ENCODE measurements at regions not wholly inside any gene's neighbourhood (a gene's known extent, or its start where the extent isn't known, plus 50 kb on each side); places are given as distances from the start of the nearest gene placed in this dataset.

GRCh38 chr2:123624816-123625215 is 400.3 kb upstream of the CNTNAP5 start:
- no peak overlapping the region for H3K4me3 ChIP-seq (ENCODE audit: low read depth, low read length)
- H3K9me3 ChIP-seq (ENCODE audit: control insufficient read depth, low read length): peaks cover 4% of the 10 kb centered on the region
- no peak overlapping the region for H3K9ac ChIP-seq
- H3K4me1 ChIP-seq: no peaks in the 10 kb centered on the region
- H3K36me3 ChIP-seq (ENCODE audit: control insufficient read depth, insufficient read depth, low read length): no peaks in the 10 kb centered on the region
- no peak overlapping the region for H3K4me2 ChIP-seq (ENCODE audit: low read length)
- H3K27ac ChIP-seq: no peak overlapping the region
- no peaks in the 10 kb centered on the region for H3K27me3 ChIP-seq (ENCODE audit: control insufficient read depth, insufficient read depth, low read length)
- H2AFZ ChIP-seq: no peak overlapping the region
- no peaks in the 10 kb centered on the region for H3K79me2 ChIP-seq
- TF ChIP-seq, protein P1, sequence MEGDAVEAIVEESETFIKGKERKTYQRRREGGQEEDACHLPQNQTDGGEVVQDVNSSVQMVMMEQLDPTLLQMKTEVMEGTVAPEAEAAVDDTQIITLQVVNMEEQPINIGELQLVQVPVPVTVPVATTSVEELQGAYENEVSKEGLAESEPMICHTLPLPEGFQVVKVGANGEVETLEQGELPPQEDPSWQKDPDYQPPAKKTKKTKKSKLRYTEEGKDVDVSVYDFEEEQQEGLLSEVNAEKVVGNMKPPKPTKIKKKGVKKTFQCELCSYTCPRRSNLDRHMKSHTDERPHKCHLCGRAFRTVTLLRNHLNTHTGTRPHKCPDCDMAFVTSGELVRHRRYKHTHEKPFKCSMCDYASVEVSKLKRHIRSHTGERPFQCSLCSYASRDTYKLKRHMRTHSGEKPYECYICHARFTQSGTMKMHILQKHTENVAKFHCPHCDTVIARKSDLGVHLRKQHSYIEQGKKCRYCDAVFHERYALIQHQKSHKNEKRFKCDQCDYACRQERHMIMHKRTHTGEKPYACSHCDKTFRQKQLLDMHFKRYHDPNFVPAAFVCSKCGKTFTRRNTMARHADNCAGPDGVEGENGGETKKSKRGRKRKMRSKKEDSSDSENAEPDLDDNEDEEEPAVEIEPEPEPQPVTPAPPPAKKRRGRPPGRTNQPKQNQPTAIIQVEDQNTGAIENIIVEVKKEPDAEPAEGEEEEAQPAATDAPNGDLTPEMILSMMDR (IDR thresholded peaks at IDR 0.05): no peak

GRCh38 chr2:123636232-123636631 is 388.9 kb upstream of the CNTNAP5 start:
- H3K4me1 ChIP-seq: no peaks in the 10 kb centered on the region
- no peak overlapping the region for H3K4me2 ChIP-seq (ENCODE audit: low read length)
- H3K27me3 ChIP-seq (ENCODE audit: control insufficient read depth, insufficient read depth, low read length): no peaks in the 10 kb centered on the region
- H3K9me3 ChIP-seq (ENCODE audit: control insufficient read depth, low read length): no peaks in the 10 kb centered on the region
- no peak overlapping the region for H3K27ac ChIP-seq
- no peak overlapping the region for H2AFZ ChIP-seq
- no peak overlapping the region for H3K9ac ChIP-seq
- TF ChIP-seq, protein P1 (IDR thresholded peaks at IDR 0.05): no peak
- H3K36me3 ChIP-seq (ENCODE audit: control insufficient read depth, insufficient read depth, low read length): no peaks in the 10 kb centered on the region
- H3K79me2 ChIP-seq: no peaks in the 10 kb centered on the region
- no peak overlapping the region for H3K4me3 ChIP-seq (ENCODE audit: low read depth, low read length)

- TF ChIP-seq, protein P1 (IDR thresholded peaks at IDR 0.05): no peak
- H3K27ac ChIP-seq: no peak overlapping the region
- H3K4me3 ChIP-seq (ENCODE audit: low read depth, low read length): no peak overlapping the region
- H3K36me3 ChIP-seq (ENCODE audit: control insufficient read depth, insufficient read depth, low read length): no peaks in the 10 kb centered on the region
- H3K9me3 ChIP-seq (ENCODE audit: control insufficient read depth, low read length): no peaks in the 10 kb centered on the region
- H2AFZ ChIP-seq: no peak overlapping the region
- H3K27me3 ChIP-seq (ENCODE audit: control insufficient read depth, insufficient read depth, low read length): no peaks in the 10 kb centered on the region
- no peak overlapping the region for H3K9ac ChIP-seq
- no peak overlapping the region for H3K4me2 ChIP-seq (ENCODE audit: low read length)
- no peaks in the 10 kb centered on the region for H3K4me1 ChIP-seq
- H3K79me2 ChIP-seq: no peaks in the 10 kb centered on the region
These were observed 384.3 kb upstream of the CNTNAP5 start for GRCh38 chr2:123640685-123641335.

DNA sequence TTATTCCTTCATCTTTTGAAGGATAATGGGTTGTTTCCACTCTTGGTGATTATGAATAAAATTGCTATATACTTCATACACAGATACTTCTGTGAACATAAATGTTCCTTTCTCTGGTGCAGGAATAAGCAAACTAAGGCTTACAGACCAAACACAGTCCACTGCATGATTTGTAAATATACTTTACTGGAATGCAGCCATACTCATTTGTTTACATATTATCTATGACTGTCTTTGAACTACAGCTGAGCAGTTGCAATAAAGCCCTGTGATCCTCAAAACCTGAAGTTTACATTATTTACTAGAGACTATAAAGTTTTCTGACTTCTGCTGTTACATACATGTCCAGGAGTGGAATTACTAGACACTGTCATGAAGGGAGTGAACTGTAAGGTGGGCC is 381.0 kb upstream of the CNTNAP5 start:
- Histone ChIP-seq H3K9me3 (ENCODE audit: control insufficient read depth, low read length) (no peaks in the 10 kb centered on the region), H3K9ac (no peak overlapping the region), H2AFZ (no peak overlapping the region), H3K4me2 (ENCODE audit: low read length) (no peak overlapping the region), H3K4me3 (ENCODE audit: low read depth, low read length) (no peak overlapping the region), H3K79me2 (no peaks in the 10 kb centered on the region), H3K27ac (no peak overlapping the region), H3K4me1 (no peaks in the 10 kb centered on the region), H3K36me3 (ENCODE audit: control insufficient read depth, insufficient read depth, low read length) (no peaks in the 10 kb centered on the region), H3K27me3 (ENCODE audit: control insufficient read depth, insufficient read depth, low read length) (no peaks in the 10 kb centered on the region)
- TF ChIP-seq, protein P1 (IDR thresholded peaks at IDR 0.05): no peak

- TF ChIP-seq, protein P1 (IDR thresholded peaks at IDR 0.05): no peak
- Histone ChIP-seq H3K4me2 (ENCODE audit: low read length) (no peak overlapping the region), H3K4me3 (ENCODE audit: low read depth, low read length) (no peak overlapping the region), H3K27me3 (ENCODE audit: control insufficient read depth, insufficient read depth, low read length) (no peaks in the 10 kb centered on the region), H3K9me3 (ENCODE audit: control insufficient read depth, low read length) (no peaks in the 10 kb centered on the region), H3K4me1 (no peaks in the 10 kb centered on the region), H3K36me3 (ENCODE audit: control insufficient read depth, insufficient read depth, low read length) (no peaks in the 10 kb centered on the region), H3K79me2 (no peaks in the 10 kb centered on the region), H2AFZ (no peak overlapping the region), H3K9ac (no peak overlapping the region), H3K27ac (no peak overlapping the region)
These were observed 377.1 kb upstream of the CNTNAP5 start for GRCh38 chr2:123648016-123648415.

Data from parathyroid adenoma (tissue), 2 donors.